ENCODE measurements at regions not wholly inside any gene's neighbourhood (a gene's known extent, or its start where the extent isn't known, plus 50 kb on each side); places are given as distances from the start of the nearest gene placed in this dataset.

- TF ChIP-seq ZNF639 (CRISPR knock-in tag; conservative IDR thresholded peaks at IDR 0.05 in 1 of 2, IDR thresholded peaks at IDR 0.05 in 1 of 2) (no peak), ZNF316 (IDR thresholded peaks at IDR 0.05) (peak; percentile 45; the same call in 1 of the 2 replicates), SMARCA5 (IDR thresholded peaks at IDR 0.05) (no peak), C11orf30 (IDR thresholded peaks at IDR 0.05; ENCODE audit: low read depth) (peak; percentile 5; the same call in 1 of the 2 replicates)
- no peaks in the 10 kb centered on the region for H4K20me1 ChIP-seq (replicated peaks; ENCODE audit: control insufficient read depth, insufficient read depth, low read length)
- no peaks in the 10 kb centered on the region for H3K4me1 ChIP-seq (replicated peaks in 1 of 2; ENCODE audit: control insufficient read depth in 2 of 2, insufficient read depth in 2 of 2, low read length in 2 of 2)
- FAIRE-seq = no peak
- no peaks in the 10 kb centered on the region for H3K9me3 ChIP-seq (replicated peaks; ENCODE audit: control insufficient read depth, insufficient read depth, low read depth, low read length)
- intact Hi-C loops (cut with micrococcal nuclease) = no loop called here
- CTCF ChIA-PET (ENCODE audit: low intra/inter-chr PET ratio) = no interaction called here
- POLR2A ChIA-PET = no interaction called here
- no peak for ATAC-seq
- H2AFZ ChIP-seq (ENCODE audit: low read depth, low read length) = no peak overlapping the region
- H3K9ac ChIP-seq (ENCODE audit: insufficient read depth in 1 of 2, low read depth in 2 of 2, low read length in 2 of 2) = no peak overlapping the region
- no TSS peak for BruUV-seq (replicated peaks)
- H3K27me3 ChIP-seq (ENCODE audit: control insufficient read depth in 2 of 2, insufficient read depth in 2 of 2, low read length in 2 of 2) = no peaks in the 10 kb centered on the region
- H3K79me2 ChIP-seq (ENCODE audit: control insufficient read depth, insufficient read depth, low read length) = no peaks in the 10 kb centered on the region
- H3K4me3 ChIP-seq = no peak overlapping the region
- no peaks in the 10 kb centered on the region for H3K36me3 ChIP-seq (ENCODE audit: control insufficient read depth, insufficient read depth, low read length)
- DNase-seq (ENCODE audit: extremely low read depth in 1 of 4, low spot score in 3 of 4) = no peak
- no peak overlapping the region for H3K27ac ChIP-seq (ENCODE audit: extremely low read depth, low read depth, low read length)
- in situ Hi-C loops (cut with MboI) = no loop called here
- H3K9me1 ChIP-seq (ENCODE audit: control insufficient read depth, insufficient read depth, low read length) = no peaks in the 10 kb centered on the region
- H3K4me2 ChIP-seq (ENCODE audit: insufficient read depth, low read length) = no peak overlapping the region
Observed at GRCh38 chr2:7193457-7193856, 276.2 kb downstream of the RNF144A start.

GRCh38 chr2:7194950-7195349, 277.7 kb downstream of the RNF144A start:
- H3K36me3 ChIP-seq (ENCODE audit: control insufficient read depth, insufficient read depth, low read length) = no peaks in the 10 kb centered on the region
- FAIRE-seq (no peak), DNase-seq (ENCODE audit: extremely low read depth in 1 of 4, low spot score in 3 of 4) (no peak), ATAC-seq (no peak)
- no peak overlapping the region for H3K27ac ChIP-seq (ENCODE audit: extremely low read depth, low read depth, low read length)
- no peaks in the 10 kb centered on the region for H3K79me2 ChIP-seq (ENCODE audit: control insufficient read depth, insufficient read depth, low read length)
- no peaks in the 10 kb centered on the region for H3K9me1 ChIP-seq (ENCODE audit: control insufficient read depth, insufficient read depth, low read length)
- no peak overlapping the region for H3K4me3 ChIP-seq
- CTCF ChIA-PET (ENCODE audit: low intra/inter-chr PET ratio) = no interaction called here
- no peak overlapping the region for H3K9ac ChIP-seq (ENCODE audit: insufficient read depth in 1 of 2, low read depth in 2 of 2, low read length in 2 of 2)
- BruUV-seq (replicated peaks) = no TSS peak
- no peak for TF ChIP-seq TCFL5 (CRISPR knock-in tag; conservative IDR thresholded peaks at IDR 0.05)
- TF ChIP-seq POLR2B (IDR thresholded peaks at IDR 0.05; ENCODE audit: low read depth, partially characterized antibody) = no peak
- TF ChIP-seq BCL6 (CRISPR knock-in tag; IDR thresholded peaks at IDR 0.05) = no peak
- no peaks in the 10 kb centered on the region for H3K27me3 ChIP-seq (ENCODE audit: control insufficient read depth in 2 of 2, insufficient read depth in 2 of 2, low read length in 2 of 2)
- in situ Hi-C loops (cut with MboI) = no loop called here
- intact Hi-C loops (cut with micrococcal nuclease) = no loop called here
- H3K4me1 ChIP-seq (replicated peaks in 1 of 2; ENCODE audit: control insufficient read depth in 2 of 2, insufficient read depth in 2 of 2, low read length in 2 of 2) = no peaks in the 10 kb centered on the region
- H3K9me3 ChIP-seq (replicated peaks; ENCODE audit: control insufficient read depth, insufficient read depth, low read depth, low read length) = no peaks in the 10 kb centered on the region
- WGBS (ENCODE audit: insufficient coverage, low coverage, missing lambda C conversion rate) = 0% methylated on average over 2 of the region's 2 CpGs
- no peak overlapping the region for H3K4me2 ChIP-seq (ENCODE audit: insufficient read depth, low read length)
- H2AFZ ChIP-seq (ENCODE audit: low read depth, low read length) = no peak overlapping the region
- POLR2A ChIA-PET = interaction anchor here (0.8 kb wide), 1 partner anchor 9 kb away, joined by 3 read pairs; no protein-coding TSS in a partner anchor
- H4K20me1 ChIP-seq (replicated peaks; ENCODE audit: control insufficient read depth, insufficient read depth, low read length) = no peaks in the 10 kb centered on the region

Data from K562 (cell line).